ENCODE measurements at regions not wholly inside any gene's neighbourhood (a gene's known extent, or its start where the extent isn't known, plus 50 kb on each side); places are given as distances from the start of the nearest gene placed in this dataset.

- TF ChIP-seq CBFB (CRISPR knock-in tag; IDR thresholded peaks at IDR 0.05; ENCODE audit: low read depth), result no peak
- no peak for TF ChIP-seq ZBTB21 (CRISPR knock-in tag; IDR thresholded peaks at IDR 0.05; ENCODE audit: borderline replicate concordance)
- TF ChIP-seq, protein P1, sequence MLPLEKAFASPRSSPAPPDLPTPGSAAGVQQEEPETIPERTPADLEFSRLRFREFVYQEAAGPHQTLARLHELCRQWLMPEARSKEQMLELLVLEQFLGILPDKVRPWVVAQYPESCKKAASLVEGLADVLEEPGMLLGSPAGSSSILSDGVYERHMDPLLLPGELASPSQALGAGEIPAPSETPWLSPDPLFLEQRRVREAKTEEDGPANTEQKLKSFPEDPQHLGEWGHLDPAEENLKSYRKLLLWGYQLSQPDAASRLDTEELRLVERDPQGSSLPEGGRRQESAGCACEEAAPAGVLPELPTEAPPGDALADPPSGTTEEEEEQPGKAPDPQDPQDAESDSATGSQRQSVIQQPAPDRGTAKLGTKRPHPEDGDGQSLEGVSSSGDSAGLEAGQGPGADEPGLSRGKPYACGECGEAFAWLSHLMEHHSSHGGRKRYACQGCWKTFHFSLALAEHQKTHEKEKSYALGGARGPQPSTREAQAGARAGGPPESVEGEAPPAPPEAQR (CRISPR knock-in tag; IDR thresholded peaks at IDR 0.05), result no peak
- TF ChIP-seq CTCF (IDR thresholded peaks at IDR 0.05), result no peak
- TF ChIP-seq NFYB (CRISPR knock-in tag; conservative IDR thresholded peaks at IDR 0.05; ENCODE audit: low read depth), result no peak
- TF ChIP-seq, protein P2, sequence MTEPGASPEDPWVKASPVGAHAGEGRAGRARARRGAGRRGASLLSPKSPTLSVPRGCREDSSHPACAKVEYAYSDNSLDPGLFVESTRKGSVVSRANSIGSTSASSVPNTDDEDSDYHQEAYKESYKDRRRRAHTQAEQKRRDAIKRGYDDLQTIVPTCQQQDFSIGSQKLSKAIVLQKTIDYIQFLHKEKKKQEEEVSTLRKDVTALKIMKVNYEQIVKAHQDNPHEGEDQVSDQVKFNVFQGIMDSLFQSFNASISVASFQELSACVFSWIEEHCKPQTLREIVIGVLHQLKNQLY (CRISPR knock-in tag; IDR thresholded peaks at IDR 0.05), result no peak
Observed at GRCh38 chr2:216285701-216286100, 86.6 kb downstream of the MARCHF4 start.
